Islet of Langerhans (tissue), 1 donor: ENCODE measurements at regions not wholly inside any gene's neighbourhood (a gene's known extent, or its start where the extent isn't known, plus 50 kb on each side); places are given as distances from the start of the nearest gene placed in this dataset.

Experiments used
- FAIRE-seq: peaks from one replicate; lab custom pipeline; 2011; peaks lifted over from hg19 to GRCh38; lab: Jason Lieb, UNC

DNA sequence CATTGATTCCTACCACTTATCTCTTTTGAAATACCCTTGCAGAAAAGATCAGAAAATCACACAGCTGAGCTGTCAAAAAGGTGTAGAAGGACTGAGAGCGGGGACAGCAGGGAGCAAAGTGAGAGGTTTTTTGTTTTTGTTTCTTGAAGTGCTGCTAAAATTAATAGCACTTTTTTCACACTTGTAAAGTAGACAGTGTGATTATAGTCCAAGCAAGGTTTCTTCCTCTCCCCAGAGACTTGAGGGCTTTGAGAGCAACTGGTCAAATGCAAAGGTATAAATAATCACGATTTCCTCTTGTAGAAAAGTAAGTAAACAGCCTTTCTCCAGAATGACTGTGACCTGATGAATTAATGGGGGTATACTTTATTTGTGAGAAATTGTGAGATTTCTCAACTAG is 326.9 kb downstream of the ZNF608 start:
- no peak for FAIRE-seq

DNA sequence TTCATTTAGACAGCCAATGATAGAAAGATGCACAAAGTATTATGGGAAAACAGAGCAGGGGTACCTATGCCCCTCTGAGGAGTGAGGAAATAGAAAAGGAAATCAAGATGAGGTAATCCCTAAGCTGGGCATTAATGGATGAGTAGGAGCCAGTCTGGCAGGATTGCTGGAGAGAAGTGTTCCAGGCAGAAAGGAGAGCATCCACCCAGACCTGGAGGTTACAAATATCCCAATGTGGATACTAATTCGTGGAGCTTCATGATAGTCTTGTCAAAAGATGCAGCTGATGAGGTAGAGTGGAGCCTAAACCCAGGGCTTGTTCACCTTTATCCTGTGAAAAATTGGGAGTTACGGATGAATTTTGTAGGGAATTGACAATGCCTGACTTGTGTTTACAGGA is 328.0 kb downstream of the ZNF608 start:
- FAIRE-seq: no peak

DNA sequence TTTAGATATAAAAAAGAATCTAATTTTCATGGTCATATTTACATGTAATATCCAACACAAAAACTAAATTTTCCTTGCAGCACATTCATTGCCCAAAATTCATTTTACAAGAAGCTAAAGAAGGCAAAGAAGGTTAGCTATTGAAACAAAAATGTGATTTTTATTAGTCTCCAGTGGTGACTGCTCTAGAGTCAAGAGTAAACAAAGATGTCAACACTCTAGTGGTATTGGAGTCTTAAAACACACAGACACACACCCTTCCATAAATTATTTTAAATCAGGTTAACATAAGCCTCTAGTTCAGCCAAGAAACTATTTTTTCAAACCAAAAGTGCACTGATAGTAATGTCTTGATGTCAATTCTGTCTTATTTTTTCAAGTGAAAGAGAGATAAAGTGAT is 329.2 kb downstream of the ZNF608 start:
- FAIRE-seq: no peak

DNA sequence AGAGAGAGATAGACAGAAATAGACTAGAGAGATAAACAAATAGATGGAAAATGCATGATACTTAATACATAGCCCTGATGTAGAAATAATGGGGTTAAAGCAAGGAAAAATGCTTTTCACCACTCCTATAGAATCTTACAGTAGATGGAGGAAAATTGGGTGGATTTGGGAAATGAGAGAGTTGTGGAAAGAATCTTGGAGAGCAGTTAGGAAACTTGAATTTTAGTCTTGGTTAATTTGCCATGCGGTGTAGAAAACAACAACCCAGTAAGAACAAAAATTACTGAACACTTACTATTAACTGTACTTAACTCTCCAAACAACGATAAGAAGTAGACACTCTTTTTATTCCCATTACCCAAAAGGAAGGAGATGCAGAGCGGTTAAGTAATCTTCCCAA is 329.8 kb downstream of the ZNF608 start:
- no peak for FAIRE-seq

GRCh38 chr5:124414973-124415372 is 331.5 kb downstream of the ZNF608 start:
- FAIRE-seq: no peak

DNA sequence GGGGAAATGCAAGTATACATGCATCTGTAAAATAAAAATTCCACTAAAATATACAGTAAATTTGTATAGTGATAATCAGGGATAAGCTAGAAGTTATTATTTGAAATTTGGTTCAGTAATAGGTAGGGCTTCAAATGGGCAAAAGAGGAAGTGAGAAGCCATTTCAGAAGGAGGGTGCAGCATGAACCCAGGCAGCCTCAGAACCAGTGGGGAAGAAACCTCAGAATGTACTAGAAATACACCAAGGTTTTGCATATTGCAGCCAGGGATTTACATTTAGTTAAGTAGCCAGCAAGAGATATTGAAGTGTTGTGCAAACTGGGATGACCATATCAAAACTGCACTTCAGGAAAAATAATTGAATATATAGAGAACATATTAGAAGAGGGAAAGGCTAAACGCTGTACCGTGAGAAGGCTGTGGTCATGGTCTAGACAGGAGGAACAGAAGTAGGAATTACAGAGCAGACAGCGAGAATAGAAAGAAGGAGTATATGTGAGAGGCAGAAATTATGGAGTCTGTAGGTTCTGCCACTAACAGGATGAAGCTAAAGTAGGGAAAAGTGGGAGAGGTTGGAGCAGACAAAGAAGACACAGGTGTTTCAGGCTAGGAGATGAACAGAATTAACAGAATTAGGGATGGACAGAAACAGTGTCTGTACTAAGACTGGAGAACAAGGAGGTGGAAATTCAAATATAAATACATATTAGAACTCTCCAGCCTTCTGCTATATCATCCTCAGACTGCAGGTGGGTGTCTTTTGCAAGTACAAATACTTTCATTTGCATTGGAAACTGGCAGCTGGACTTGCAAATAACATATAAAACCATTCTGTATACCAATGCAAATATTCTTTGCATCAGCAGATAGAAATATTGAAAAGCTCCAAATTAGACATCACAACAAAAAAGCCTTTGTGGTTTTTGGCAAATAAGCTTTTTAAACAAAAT is 335.6 kb downstream of the ZNF608 start:
- no peak for FAIRE-seq

DNA sequence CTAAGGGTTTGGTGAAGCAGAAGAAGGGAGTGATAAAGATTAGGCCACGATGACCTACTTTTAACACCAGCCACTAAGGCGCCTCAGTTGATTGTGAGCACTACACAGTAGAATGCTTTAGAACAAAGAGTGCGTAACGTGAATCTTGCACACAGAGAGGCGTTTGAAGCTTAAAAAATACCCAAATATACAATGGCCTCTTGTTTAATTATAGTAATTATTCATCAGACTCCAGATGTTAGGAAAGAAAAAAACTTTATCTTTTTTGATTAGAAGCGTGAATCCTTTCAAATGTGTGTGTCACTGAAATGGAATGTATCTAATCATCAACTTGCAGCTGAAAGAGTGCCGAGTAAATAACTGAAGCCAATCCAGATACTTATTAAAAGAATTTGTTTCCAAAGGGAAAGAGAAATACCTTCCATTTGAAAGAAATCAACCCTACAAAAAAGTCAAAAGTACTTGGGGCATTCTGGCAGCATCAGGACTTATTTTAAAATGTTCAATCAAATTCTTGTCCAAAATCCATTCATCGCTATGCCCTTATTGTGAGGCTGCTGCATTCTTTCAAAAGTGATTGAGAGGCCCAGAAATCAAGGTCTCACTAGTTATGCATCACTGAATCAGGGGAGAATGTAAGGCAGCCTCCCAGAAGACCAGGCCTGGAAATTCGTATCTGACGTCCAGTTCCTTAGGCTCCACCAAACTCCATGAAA is 337.5 kb downstream of the ZNF608 start:
- FAIRE-seq: no peak

DNA sequence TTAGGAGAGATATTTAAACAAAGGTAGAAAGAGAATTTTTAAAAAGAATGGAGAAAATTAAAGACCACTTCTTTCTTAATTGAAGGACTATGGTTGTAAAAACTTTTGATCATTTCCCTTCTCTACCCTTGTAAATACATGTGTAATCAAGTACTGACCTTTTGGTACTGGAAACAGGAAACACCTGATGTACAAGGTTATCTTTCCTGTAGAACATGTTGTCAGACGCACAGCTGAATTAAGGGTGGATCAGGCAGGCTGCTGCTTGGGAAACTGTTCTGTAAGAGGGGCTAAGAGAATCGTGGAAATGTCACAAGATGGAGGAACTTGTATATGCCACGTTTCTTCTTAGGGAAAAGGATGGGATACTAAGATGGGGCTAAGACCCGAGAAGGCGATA is 341.6 kb downstream of the ZNF608 start:
- no peak for FAIRE-seq

DNA sequence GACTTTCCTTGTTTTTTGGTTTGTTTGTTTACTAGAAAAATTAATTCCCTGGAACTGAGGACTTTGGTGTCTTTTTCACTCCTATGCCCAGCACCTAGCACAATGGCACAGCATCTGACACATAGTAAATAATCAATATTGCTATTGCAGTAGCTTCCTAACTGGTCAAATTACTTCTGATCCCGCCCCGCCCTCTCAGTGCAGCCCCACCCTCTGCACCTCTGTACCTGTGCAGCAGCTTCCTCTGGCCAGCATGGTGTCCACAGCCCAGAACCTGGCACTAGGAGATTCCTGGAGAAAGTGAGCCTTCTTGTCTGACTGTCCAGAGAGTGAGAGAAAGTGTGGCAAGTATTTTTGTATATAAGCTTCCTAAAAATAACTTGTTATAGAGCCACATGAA is 343.2 kb downstream of the ZNF608 start:
- FAIRE-seq: no peak

GRCh38 chr5:124402144-124402581 is 344.3 kb downstream of the ZNF608 start:
- FAIRE-seq: no peak

DNA sequence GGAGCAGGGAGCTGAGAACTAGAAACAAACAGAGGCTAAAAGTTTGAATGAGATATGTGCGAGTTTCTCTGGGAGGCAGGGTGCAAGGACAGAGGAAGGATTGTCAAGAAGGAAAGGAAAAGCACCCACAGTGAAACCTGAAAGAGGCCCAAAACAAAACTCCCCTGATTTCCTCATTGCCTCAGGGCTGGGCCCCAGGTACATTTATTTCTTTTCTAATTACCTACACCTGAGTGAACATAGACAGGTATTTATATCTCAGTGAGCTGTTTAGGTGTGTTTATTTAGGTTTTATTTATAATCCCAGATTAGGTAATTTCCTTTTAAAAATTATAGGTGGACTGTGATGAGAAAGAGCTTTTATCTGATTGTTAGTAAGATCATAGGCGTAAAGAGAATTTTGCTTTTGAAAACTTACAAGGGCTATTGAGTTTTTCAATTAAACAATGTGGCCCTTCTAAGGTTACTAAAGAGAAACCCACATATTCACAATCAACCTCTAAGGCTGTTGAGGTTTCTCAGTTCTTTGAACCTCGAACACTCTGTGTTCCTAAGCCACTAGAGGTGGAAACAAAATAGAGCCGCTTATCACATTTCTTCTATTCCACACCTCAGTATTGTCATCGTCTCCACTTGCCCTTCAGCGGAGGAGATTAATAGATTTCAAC is 344.8 kb downstream of the ZNF608 start:
- peak; percentile 30 for FAIRE-seq

DNA sequence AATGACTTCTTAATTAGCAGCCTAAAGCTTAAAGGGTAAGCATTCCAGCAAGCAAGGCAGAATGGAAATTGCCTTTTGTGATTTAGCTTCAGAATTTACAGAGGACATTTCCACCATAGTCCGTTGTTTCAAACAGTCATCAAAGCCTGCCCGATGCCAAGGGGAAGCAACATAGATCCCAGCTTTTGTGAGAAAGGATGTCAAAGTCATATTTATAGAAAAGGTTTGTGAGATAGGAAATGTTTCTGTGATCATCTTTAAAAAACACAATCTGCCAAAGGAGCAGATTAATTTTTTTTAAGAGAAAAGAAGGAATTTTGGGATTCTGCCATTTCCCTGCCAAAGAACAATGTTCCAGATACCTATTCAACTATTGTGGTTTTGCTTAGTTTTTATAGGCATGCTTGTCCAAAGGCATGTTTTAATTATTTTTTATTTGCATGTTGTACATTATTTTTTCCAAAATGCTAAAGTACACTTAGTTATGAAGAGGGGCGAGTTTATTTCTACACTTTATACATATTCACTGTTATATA is 346.9 kb downstream of the ZNF608 start:
- no peak for FAIRE-seq

DNA sequence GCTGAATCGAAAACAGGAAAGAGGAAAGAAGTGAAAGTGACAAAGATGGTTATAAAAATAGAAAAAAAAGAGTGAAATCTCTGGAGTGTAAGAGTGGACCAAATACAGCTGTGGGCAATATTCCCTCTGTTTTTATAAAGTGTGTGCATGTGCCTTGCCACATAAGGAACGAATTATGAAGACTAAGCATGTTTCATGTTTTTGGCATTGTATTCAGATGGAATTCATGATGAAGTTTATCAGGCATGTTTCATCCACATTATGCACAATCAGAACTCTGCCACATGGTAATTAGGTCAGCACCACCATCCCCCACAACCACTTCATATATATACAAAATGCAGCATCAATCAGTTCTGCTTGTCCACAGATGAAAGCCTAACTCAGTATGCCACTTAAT is 348.0 kb downstream of the ZNF608 start:
- no peak for FAIRE-seq

DNA sequence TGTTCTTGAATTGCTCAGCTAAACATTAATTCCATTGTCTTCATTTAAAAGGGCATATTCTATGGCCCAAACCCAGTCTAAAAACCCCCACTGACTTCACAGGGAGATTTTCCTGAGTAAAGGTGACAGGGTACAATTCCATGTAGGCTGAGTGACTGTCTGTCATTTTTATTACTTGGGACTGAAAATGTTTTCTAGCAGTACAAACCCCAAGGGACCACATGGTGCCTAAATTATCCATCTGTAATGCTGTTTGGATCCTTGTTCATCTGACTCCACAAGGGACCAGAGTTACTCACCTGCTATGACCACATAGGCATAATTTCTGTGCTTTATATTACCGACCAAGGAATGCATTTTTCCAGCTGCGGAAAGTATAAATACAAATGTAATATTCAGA is 349.1 kb downstream of the ZNF608 start:
- FAIRE-seq: no peak

- FAIRE-seq: no peak
Observed at GRCh38 chr5:124395926-124396325, 350.5 kb downstream of the ZNF608 start.

DNA sequence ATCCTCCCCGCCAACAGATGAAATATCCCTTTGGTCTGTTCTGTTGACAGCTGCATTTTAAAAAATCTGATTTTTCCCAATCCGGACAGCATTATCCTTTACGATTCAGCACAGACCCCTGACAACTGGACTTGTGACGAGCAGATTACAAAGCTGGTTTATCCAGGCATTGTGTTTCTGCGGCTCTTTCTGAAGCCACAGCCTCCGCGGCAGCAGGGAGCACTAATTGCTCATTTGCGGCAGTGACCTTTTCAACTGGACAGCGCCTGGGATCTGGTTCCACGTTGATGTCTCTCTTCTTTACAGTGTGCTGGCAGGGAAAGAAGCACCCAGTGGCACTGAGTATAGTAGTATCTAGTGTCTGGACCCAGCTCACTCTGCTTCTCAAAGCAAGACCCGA is 351.2 kb downstream of the ZNF608 start:
- no peak for FAIRE-seq

- no peak for FAIRE-seq
Observed at GRCh38 chr5:124394700-124395245, 351.7 kb downstream of the ZNF608 start.

GRCh38 chr5:124393584-124394379 is 352.7 kb downstream of the ZNF608 start:
- FAIRE-seq: no peak

DNA sequence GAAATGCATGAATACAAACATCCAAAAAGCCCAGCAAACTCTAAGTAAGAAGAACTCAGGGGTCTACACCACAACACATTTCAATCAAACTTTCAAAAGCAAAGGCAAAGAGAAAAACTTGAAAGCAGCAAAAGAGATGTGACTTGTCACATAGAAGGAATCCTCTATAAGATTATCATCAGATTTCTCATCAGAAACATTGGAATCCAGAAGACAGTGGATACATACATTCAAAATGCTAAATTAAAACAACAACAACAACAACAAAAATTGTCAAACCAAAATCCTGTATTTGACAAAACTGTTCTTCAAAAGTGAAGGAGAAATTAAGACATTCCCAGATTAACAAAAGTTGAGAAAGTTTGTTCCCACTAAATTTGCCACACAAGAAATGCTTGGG is 362.7 kb downstream of the ZNF608 start:
- FAIRE-seq: no peak

- no peak for FAIRE-seq
Observed at GRCh38 chr5:124377386-124377785, 369.1 kb downstream of the ZNF608 start.

GRCh38 chr5:124373883-124374282 is 372.6 kb downstream of the ZNF608 start:
- FAIRE-seq: no peak

DNA sequence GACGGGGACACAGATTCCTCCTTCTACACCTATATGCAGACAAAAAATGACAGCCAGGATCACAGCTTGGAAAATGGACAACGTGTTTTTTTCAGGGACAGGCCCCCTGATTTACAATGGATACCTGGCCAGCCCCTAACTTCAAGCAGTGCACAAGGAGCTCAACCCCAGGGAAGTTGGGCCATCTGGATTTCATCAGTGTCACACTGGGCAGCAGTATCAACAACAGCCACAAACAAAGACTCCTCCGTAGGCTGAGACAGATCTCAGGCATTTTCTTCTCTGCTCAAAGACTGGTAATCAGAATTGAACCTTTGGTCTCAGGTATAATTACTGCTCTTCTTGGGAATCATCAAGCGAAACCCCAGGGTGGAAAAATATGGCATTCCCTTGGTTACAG is 374.0 kb downstream of the ZNF608 start:
- no peak for FAIRE-seq
